ENCODE measurements at regions not wholly inside any gene's neighbourhood (a gene's known extent, or its start where the extent isn't known, plus 50 kb on each side); places are given as distances from the start of the nearest gene placed in this dataset.

DNA sequence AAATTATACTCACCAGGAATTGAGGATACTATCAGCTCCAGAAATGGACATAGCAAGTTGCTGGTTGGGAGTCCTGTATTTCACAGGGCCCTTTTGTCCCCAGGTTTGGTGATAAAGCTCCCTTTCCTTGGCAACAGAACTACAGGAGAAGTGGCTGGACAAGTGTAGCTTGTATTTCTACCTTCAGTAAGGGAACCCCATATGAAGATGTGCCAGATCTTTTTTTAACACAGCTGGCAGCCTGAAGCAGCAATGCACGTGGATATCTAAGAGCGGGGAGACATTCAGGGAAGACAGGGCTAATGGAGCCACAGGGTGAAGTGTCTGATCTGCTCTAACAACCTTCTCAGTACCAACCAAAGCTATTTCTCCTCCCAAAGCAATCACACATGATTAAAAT, 373.9 kb upstream of the ID4 start:
- TF ChIP-seq, protein P1, sequence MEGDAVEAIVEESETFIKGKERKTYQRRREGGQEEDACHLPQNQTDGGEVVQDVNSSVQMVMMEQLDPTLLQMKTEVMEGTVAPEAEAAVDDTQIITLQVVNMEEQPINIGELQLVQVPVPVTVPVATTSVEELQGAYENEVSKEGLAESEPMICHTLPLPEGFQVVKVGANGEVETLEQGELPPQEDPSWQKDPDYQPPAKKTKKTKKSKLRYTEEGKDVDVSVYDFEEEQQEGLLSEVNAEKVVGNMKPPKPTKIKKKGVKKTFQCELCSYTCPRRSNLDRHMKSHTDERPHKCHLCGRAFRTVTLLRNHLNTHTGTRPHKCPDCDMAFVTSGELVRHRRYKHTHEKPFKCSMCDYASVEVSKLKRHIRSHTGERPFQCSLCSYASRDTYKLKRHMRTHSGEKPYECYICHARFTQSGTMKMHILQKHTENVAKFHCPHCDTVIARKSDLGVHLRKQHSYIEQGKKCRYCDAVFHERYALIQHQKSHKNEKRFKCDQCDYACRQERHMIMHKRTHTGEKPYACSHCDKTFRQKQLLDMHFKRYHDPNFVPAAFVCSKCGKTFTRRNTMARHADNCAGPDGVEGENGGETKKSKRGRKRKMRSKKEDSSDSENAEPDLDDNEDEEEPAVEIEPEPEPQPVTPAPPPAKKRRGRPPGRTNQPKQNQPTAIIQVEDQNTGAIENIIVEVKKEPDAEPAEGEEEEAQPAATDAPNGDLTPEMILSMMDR (IDR thresholded peaks at IDR 0.05): no peak
- TF ChIP-seq POLR2A (IDR thresholded peaks at IDR 0.05): no peak
